Activated T-helper 2 cell treated with anti-CD3 and anti-CD28 coated beads, Interferon-gamma antibody, Interleukin-2, Interleukin-4, amounts not matched to agents 10 μg/mL and 5 μg/mL and 100 μg/mL, durations not matched to agents 14 hours and 24 hours and 36 hours (primary cell): ENCODE measurements at regions not wholly inside any gene's neighbourhood (a gene's known extent, or its start where the extent isn't known, plus 50 kb on each side); places are given as distances from the start of the nearest gene placed in this dataset.

Experiments used
- DNase-seq: peaks from one replicate; pipeline ENCODE4 v3.0.0; 2021; ENCODE audit warnings: low spot score
- H3K27ac Mint-ChIP-seq: one replicate; pipeline ENCODE4 v1.8.0; 2021; ENCODE audit warnings: mixed read lengths
- H3K27me3 Mint-ChIP-seq: one replicate; pipeline ENCODE4 v1.8.0; 2021; ENCODE audit warnings: low read depth, mixed read lengths
- H3K36me3 Mint-ChIP-seq: one replicate; pipeline ENCODE4 v1.8.0; 2021; ENCODE audit warnings: low read depth, mixed read lengths
- H3K4me1 Mint-ChIP-seq: one replicate; pipeline ENCODE4 v1.8.0; 2021; ENCODE audit warnings: low read depth, mixed read lengths
- H3K4me3 Mint-ChIP-seq: one replicate; pipeline ENCODE4 v1.8.0; 2021; ENCODE audit warnings: low read depth, mild to moderate bottlenecking, moderate library complexity, mixed read lengths
- H3K9me3 Mint-ChIP-seq: one replicate; pipeline ENCODE4 v1.8.0; 2021; ENCODE audit warnings: mixed read lengths
- intact Hi-C: fragments of 100-400 bp; cut with micrococcal nuclease; formaldehyde crosslinking; loops from one replicate; pipeline ENCODE4 v1.15.1; 2023

GRCh38 chr11:130601764-130602460, 153.5 kb downstream of the ADAMTS15 start:
- Mint-ChIP-seq H3K27me3 (no peaks in the 10 kb centered on the region), H3K27ac (no peak overlapping the region), H3K36me3 (no peaks in the 10 kb centered on the region), H3K4me3 (no peak overlapping the region), H3K4me1 (no peaks in the 10 kb centered on the region), H3K9me3 (no peaks in the 10 kb centered on the region)
- DNase-seq: no peak
- intact Hi-C loops: no loop called here

GRCh38 chr11:130602641-130603334, 154.3 kb downstream of the ADAMTS15 start:
- Mint-ChIP-seq H3K4me1 (no peaks in the 10 kb centered on the region), H3K36me3 (no peaks in the 10 kb centered on the region), H3K4me3 (no peak overlapping the region), H3K27me3 (no peaks in the 10 kb centered on the region), H3K9me3 (no peaks in the 10 kb centered on the region), H3K27ac (no peak overlapping the region)
- intact Hi-C loops: no loop called here
- DNase-seq: no peak

GRCh38 chr11:130603335-130603906, 155.0 kb downstream of the ADAMTS15 start:
- Mint-ChIP-seq H3K27me3 (no peaks in the 10 kb centered on the region), H3K4me3 (no peak overlapping the region), H3K36me3 (no peaks in the 10 kb centered on the region), H3K9me3 (no peaks in the 10 kb centered on the region), H3K27ac (no peak overlapping the region), H3K4me1 (no peaks in the 10 kb centered on the region)
- intact Hi-C loops: no loop called here
- DNase-seq: no peak

- no peak overlapping the region for H3K27ac Mint-ChIP-seq
- H3K4me1 Mint-ChIP-seq: no peaks in the 10 kb centered on the region
- no peaks in the 10 kb centered on the region for H3K36me3 Mint-ChIP-seq
- H3K27me3 Mint-ChIP-seq: no peaks in the 10 kb centered on the region
- H3K9me3 Mint-ChIP-seq: no peaks in the 10 kb centered on the region
- no peak for DNase-seq
- no peak overlapping the region for H3K4me3 Mint-ChIP-seq
- intact Hi-C loops: no loop called here
Measured at GRCh38 chr11:130604606-130605005, 156.2 kb downstream of the ADAMTS15 start.

- Mint-ChIP-seq H3K36me3 (no peaks in the 10 kb centered on the region), H3K4me3 (no peak overlapping the region), H3K4me1 (no peaks in the 10 kb centered on the region), H3K27me3 (no peaks in the 10 kb centered on the region), H3K9me3 (no peaks in the 10 kb centered on the region), H3K27ac (no peak overlapping the region)
- no peak for DNase-seq
- intact Hi-C loops: no loop called here
Measured at GRCh38 chr11:130606178-130606577, 157.7 kb downstream of the ADAMTS15 start.

- Mint-ChIP-seq H3K4me3 (no peak overlapping the region), H3K27ac (no peak overlapping the region), H3K27me3 (no peaks in the 10 kb centered on the region), H3K4me1 (no peaks in the 10 kb centered on the region), H3K9me3 (no peaks in the 10 kb centered on the region), H3K36me3 (no peaks in the 10 kb centered on the region)
- no peak for DNase-seq
- intact Hi-C loops: no loop called here
Measured at GRCh38 chr11:130606781-130607511, 158.5 kb downstream of the ADAMTS15 start.

GRCh38 chr11:130608287-130608686, 159.8 kb downstream of the ADAMTS15 start:
- no peak for DNase-seq
- intact Hi-C loops: no loop called here
- H3K4me1 Mint-ChIP-seq: no peaks in the 10 kb centered on the region
- H3K9me3 Mint-ChIP-seq: no peaks in the 10 kb centered on the region
- H3K27ac Mint-ChIP-seq: no peak overlapping the region
- no peaks in the 10 kb centered on the region for H3K36me3 Mint-ChIP-seq
- H3K4me3 Mint-ChIP-seq: no peak overlapping the region
- no peaks in the 10 kb centered on the region for H3K27me3 Mint-ChIP-seq

GRCh38 chr11:130609121-130610035, 160.9 kb downstream of the ADAMTS15 start:
- no peaks in the 10 kb centered on the region for H3K36me3 Mint-ChIP-seq
- H3K4me3 Mint-ChIP-seq: no peak overlapping the region
- H3K9me3 Mint-ChIP-seq: no peaks in the 10 kb centered on the region
- H3K27ac Mint-ChIP-seq: no peak overlapping the region
- DNase-seq: no peak
- no peaks in the 10 kb centered on the region for H3K4me1 Mint-ChIP-seq
- intact Hi-C loops: no loop called here
- H3K27me3 Mint-ChIP-seq: peaks cover 4% of the 10 kb centered on the region

GRCh38 chr11:130611791-130612251, 163.4 kb downstream of the ADAMTS15 start:
- Mint-ChIP-seq H3K4me3 (no peak overlapping the region), H3K27ac (no peak overlapping the region), H3K36me3 (no peaks in the 10 kb centered on the region), H3K27me3 (peaks cover 4% of the 10 kb centered on the region), H3K4me1 (no peaks in the 10 kb centered on the region), H3K9me3 (no peaks in the 10 kb centered on the region)
- DNase-seq: no peak
- intact Hi-C loops: no loop called here

GRCh38 chr11:130612291-130612851, 163.9 kb downstream of the ADAMTS15 start:
- H3K36me3 Mint-ChIP-seq: no peaks in the 10 kb centered on the region
- no peaks in the 10 kb centered on the region for H3K9me3 Mint-ChIP-seq

GRCh38 chr11:130613396-130613795, 165.0 kb downstream of the ADAMTS15 start:
- Mint-ChIP-seq H3K4me3 (no peak overlapping the region), H3K36me3 (no peaks in the 10 kb centered on the region), H3K9me3 (no peaks in the 10 kb centered on the region), H3K4me1 (no peaks in the 10 kb centered on the region), H3K27ac (no peak overlapping the region), H3K27me3 (peaks cover 4% of the 10 kb centered on the region)
- DNase-seq: no peak
- intact Hi-C loops: no loop called here

More at GRCh38 chr11:130612291-130612851, 163.9 kb downstream of the ADAMTS15 start:
- no peak overlapping the region for H3K27ac Mint-ChIP-seq
- H3K27me3 Mint-ChIP-seq: peaks cover 4% of the 10 kb centered on the region
- no peak overlapping the region for H3K4me3 Mint-ChIP-seq
- no peak for DNase-seq
- intact Hi-C loops: no loop called here
- no peaks in the 10 kb centered on the region for H3K4me1 Mint-ChIP-seq

- Mint-ChIP-seq H3K27ac (no peak overlapping the region), H3K9me3 (no peaks in the 10 kb centered on the region), H3K27me3 (peaks cover 4% of the 10 kb centered on the region), H3K4me1 (no peaks in the 10 kb centered on the region), H3K36me3 (no peaks in the 10 kb centered on the region), H3K4me3 (no peak overlapping the region)
- intact Hi-C loops: no loop called here
- DNase-seq: no peak
Measured at GRCh38 chr11:130614591-130614990, 166.1 kb downstream of the ADAMTS15 start.
